Esophagus squamous epithelium (tissue), 5 donors: ENCODE measurements at regions not wholly inside any gene's neighbourhood (a gene's known extent, or its start where the extent isn't known, plus 50 kb on each side); places are given as distances from the start of the nearest gene placed in this dataset.

ENCODE experiments used
- DNase-seq: peaks from one replicate; lab custom pipeline; 2025; lab: John Stamatoyannopoulos, UW
- H3K27ac ChIP-seq, 4 donors: fragments of 200-600 bp; sonication (generic); one replicate each; pipeline ENCODE4 v1.5.1; 2016 to 2019; ENCODE audit warnings: mild to moderate bottlenecking in 1 of 4
- H3K27me3 ChIP-seq, 4 donors: fragments of 200-600 bp; sonication (generic); 1 replicate in 3 of 4; 2 replicates in 1 of 4; pipeline versions ENCODE4 v1.5.1 to v1.6.0; 2017 to 2021; ENCODE audit warnings: antibody characterized with exemption in 1 of 4
- H3K36me3 ChIP-seq, 3 donors: fragments of 200-600 bp; sonication (generic); one replicate each; pipeline ENCODE4 v1.5.1; 2016 to 2019
- H3K4me1 ChIP-seq, 3 donors: fragments of 200-600 bp; sonication (generic); one replicate each; pipeline ENCODE4 v1.5.1; 2017 to 2019
- H3K4me3 ChIP-seq, 4 donors: fragments of 200-600 bp; sonication (generic); 1 replicate in 3 of 4; 2 replicates in 1 of 4; pipeline ENCODE4 v1.5.1; 2016 to 2019; ENCODE audit warnings: mild to moderate bottlenecking in 2 of 4, moderate library complexity in 1 of 4
- H3K9me3 ChIP-seq, 3 donors: fragments of 200-600 bp; sonication (generic); one replicate each; pipeline ENCODE4 v1.5.1; 2016 to 2019
- POLR2A ChIP-seq, 4 donors: fragments of 450-650 bp; IDR thresholded peaks; one replicate each; pipeline ENCODE4 v1.6.1; 2017; ENCODE audit warnings: antibody characterized with exemption in 4 of 4, mild to moderate bottlenecking in 4 of 4, moderate library complexity in 3 of 4
- WGBS, 2 donors: methylation state at CpG; one replicate each; pipeline ENCODE4 v1.1.5; 2018; 5-methylcytosine and 5-hydroxymethylcytosine counted together
- intact Hi-C: fragments of 100-400 bp; cut with DNase I; formaldehyde crosslinking; loops from one replicate; pipeline ENCODE4 v1.15.0; 2022
- small RNA-seq, 4 donors: library from RNA; depleted of rRNA; stranded (forward); fragments of <200 nt; gene quantifications; one replicate each; pipeline ENCODE3, GENCODE V24; 2016
- TF ChIP-seq, protein P1 (sequence below), 6 experiments: fragments of 450-650 bp in 4 of 6; fragments of 200-600 bp in 2 of 6; sonication (generic) in 2 of 6; IDR thresholded peaks; one replicate each; pipeline ENCODE4 v1.5.1; 2016 to 2019; ENCODE audit warnings: antibody characterized with exemption in 6 of 6, mild to moderate bottlenecking in 4 of 6, moderate library complexity in 4 of 6
- donor health status: DM: yes; HTN: yes; CAD: no.

GRCh38 chr15:87089551-87089950, 1009.9 kb downstream of the AGBL1 start:
- Histone ChIP-seq H3K4me1 (peaks cover 0 to 13% (median 0%) of the 10 kb centered on the region in 3 donors), H3K4me3 (no peak overlapping the region), H3K36me3 (no peaks in the 10 kb centered on the region), H3K27me3 (no peaks in the 10 kb centered on the region), H3K9me3 (no peaks in the 10 kb centered on the region), H3K27ac (no peak overlapping the region)
- WGBS, 2 donors: 42 to 74% methylated on average over 2 of the region's 2 CpGs
- TF ChIP-seq POLR2A (IDR thresholded peaks at IDR 0.05): no peak
- TF ChIP-seq, protein P1, sequence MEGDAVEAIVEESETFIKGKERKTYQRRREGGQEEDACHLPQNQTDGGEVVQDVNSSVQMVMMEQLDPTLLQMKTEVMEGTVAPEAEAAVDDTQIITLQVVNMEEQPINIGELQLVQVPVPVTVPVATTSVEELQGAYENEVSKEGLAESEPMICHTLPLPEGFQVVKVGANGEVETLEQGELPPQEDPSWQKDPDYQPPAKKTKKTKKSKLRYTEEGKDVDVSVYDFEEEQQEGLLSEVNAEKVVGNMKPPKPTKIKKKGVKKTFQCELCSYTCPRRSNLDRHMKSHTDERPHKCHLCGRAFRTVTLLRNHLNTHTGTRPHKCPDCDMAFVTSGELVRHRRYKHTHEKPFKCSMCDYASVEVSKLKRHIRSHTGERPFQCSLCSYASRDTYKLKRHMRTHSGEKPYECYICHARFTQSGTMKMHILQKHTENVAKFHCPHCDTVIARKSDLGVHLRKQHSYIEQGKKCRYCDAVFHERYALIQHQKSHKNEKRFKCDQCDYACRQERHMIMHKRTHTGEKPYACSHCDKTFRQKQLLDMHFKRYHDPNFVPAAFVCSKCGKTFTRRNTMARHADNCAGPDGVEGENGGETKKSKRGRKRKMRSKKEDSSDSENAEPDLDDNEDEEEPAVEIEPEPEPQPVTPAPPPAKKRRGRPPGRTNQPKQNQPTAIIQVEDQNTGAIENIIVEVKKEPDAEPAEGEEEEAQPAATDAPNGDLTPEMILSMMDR (IDR thresholded peaks at IDR 0.05): no peak
- intact Hi-C loops: no loop called here
- no peak for DNase-seq

DNA sequence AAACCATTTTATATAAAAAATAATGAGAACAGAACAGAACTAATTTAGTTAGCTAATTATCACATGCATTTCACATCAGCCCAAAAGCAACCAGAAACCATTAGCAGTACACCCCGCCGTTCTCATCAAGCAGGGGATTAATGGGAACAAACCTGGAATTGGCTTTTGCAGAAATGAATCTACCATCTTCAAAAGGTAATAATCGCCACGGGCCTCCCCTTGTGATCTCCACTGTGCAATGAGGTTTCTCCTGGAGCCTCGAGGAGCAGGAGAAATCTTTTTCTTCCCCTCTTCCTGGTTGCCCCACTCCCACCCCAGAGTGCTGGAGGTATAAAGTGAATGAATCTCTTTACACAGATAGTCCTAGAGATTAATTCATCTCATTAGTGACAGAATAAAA, 1003.5 kb downstream of the AGBL1 start:
- Histone ChIP-seq H3K9me3 (no peaks in the 10 kb centered on the region), H3K27ac (no peak overlapping the region), H3K36me3 (no peaks in the 10 kb centered on the region), H3K4me3 (no peak overlapping the region), H3K27me3 (no peaks in the 10 kb centered on the region), H3K4me1 (peaks cover 0 to 5% (median 0%) of the 10 kb centered on the region in 3 donors)
- 70 to 77% methylated on average over 5 of the region's 5 CpGs for WGBS, 2 donors
- no peak for DNase-seq
- TF ChIP-seq, protein P1 (IDR thresholded peaks at IDR 0.05): no peak
- TF ChIP-seq POLR2A (IDR thresholded peaks at IDR 0.05): no peak
- intact Hi-C loops: no loop called here

- H3K4me1 ChIP-seq: peaks cover 0 to 5% (median 0%) of the 10 kb centered on the region in 3 donors
- TF ChIP-seq, protein P1 (IDR thresholded peaks at IDR 0.05): no peak
- no peak for TF ChIP-seq POLR2A (IDR thresholded peaks at IDR 0.05)
- H3K27me3 ChIP-seq: no peaks in the 10 kb centered on the region
- WGBS, 2 donors: 65 to 71% methylated on average over 2 of the region's 2 CpGs
- no peak overlapping the region for H3K4me3 ChIP-seq
- no peak for DNase-seq
- intact Hi-C loops: no loop called here
- no peaks in the 10 kb centered on the region for H3K36me3 ChIP-seq
- no peak overlapping the region for H3K27ac ChIP-seq
- H3K9me3 ChIP-seq: no peaks in the 10 kb centered on the region
Observed at GRCh38 chr15:87082581-87082980, 1002.9 kb downstream of the AGBL1 start.

DNA sequence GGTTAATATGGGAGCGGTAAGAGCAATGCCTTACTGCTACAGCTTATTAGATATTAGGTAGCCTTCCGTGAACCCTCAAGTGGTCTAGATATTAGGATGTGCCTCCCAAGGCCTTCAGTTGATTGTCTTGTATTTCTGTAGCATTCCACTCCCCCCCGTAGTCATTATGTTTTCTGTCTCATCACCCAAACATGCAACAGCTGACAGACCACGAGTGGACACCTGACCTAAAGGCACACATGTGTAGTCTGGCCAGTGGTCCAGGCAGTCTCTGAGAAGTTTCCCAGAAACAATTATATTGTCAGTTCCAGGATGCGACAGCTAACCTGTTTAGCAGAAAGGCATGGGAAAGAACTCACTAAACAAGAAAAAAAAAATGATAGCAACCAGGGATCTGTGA, 1000.9 kb downstream of the AGBL1 start:
- no peaks in the 10 kb centered on the region for H3K36me3 ChIP-seq
- 58 to 70% methylated on average over 5 of the region's 5 CpGs for WGBS, 2 donors
- intact Hi-C loops: no loop called here
- no peak overlapping the region for H3K4me3 ChIP-seq
- no peaks in the 10 kb centered on the region for H3K27me3 ChIP-seq
- peaks cover 0 to 5% (median 0%) of the 10 kb centered on the region in 3 donors for H3K4me1 ChIP-seq
- DNase-seq: no peak
- no peak overlapping the region for H3K27ac ChIP-seq
- TF ChIP-seq, protein P1 (IDR thresholded peaks at IDR 0.05): no peak
- no peak for TF ChIP-seq POLR2A (IDR thresholded peaks at IDR 0.05)
- H3K9me3 ChIP-seq: no peaks in the 10 kb centered on the region

Small RNA genes in the stretch of these regions (small RNA-seq; reads per million reads assigned to genes)
- 0 reads per million in 4 donors for gene RNU6-185P
